Stimulated activated CD4-positive, alpha-beta T cell treated with anti-CD3 and anti-CD28 coated beads, Interleukin-15, amount 100 ng/mL, for 1 hour (primary cell): ENCODE measurements at regions not wholly inside any gene's neighbourhood (a gene's known extent, or its start where the extent isn't known, plus 50 kb on each side); places are given as distances from the start of the nearest gene placed in this dataset.
"Not testable (repeated sequence)": the region's sequence is repeated elsewhere in the genome, so short reads cannot be mapped to it uniquely, and the experiment has no call there.

Source experiments
- DNase-seq, 2 donors: peaks; one replicate each; pipeline ENCODE4 v3.0.0-alpha.2; 2020; ENCODE audit warnings: low read depth in 1 of 2, low spot score in 1 of 2

DNA sequence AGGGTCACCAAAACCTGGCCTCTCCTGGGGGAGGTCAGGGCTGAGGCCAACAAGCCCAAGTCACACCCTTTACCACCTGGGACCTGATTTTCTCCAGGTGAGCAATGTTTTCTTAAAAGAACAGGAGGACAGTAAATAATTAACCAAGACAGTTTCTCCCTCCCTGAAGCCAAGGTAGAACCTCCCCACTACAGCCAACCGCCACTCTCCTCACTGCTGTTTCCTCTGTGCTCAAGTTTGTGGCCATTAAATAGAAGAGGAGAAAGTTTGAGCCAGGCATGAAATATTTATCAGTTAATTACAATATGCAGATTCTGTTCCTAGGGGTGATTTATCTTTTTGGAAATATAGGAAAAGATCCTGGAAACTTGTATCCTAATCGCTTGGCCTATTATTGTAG lies 150.6 kb upstream of the ANKRD20A1 start:
- DNase-seq: not testable (repeated sequence)

GRCh38 chr9:67711429-67711828 lies 147.3 kb upstream of the ANKRD20A1 start:
- not testable (repeated sequence) for DNase-seq

DNA sequence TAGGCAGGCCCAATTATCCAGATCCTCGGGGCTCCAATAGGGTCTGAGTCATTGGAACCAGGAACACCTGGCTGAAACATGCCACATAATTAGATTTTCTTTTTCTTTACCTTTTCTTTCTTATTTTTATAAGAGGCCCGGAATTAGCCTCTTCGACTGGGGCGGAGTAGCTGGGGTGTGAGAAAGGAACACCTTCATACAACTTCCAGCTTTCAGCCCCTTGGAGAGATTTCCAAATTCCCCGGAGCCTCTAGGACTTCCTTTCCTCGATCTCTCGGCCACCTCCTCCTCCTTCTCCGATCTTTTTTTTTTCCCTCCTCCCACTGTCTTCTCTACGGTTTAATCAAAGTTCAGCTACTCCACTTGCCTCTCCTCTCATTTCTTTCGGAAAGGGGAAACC lies 146.8 kb upstream of the ANKRD20A1 start:
- DNase-seq: not testable (repeated sequence)

- not testable (repeated sequence) for DNase-seq
Observed at GRCh38 chr9:67712956-67713355, 145.8 kb upstream of the ANKRD20A1 start.

GRCh38 chr9:67717830-67718388 lies 140.8 kb upstream of the ANKRD20A1 start:
- peak; percentile 1 to 27 for DNase-seq

DNA sequence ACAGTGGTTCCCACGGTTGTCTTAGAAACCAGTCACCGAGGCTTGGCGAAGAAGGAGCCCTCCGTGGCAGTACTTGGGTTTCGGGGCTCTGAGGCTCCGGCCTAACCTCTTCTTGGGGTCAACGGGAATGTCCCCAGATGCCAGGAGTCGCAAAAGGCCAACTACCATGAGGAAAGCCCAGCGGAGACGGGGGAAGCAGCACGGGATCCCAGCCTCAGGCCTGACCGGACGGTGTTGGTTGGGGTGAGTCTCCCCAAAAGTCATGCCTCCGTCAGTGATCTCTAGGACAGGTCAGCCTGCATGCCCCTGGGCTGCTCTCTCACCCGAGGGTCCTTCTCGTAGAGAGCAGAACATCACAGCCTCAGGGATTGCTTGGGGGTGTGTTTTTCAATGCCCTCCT lies 138.2 kb upstream of the ANKRD20A1 start:
- peak in 1 of 2 donors; percentile 1 for DNase-seq

- DNase-seq: not testable (repeated sequence)
Observed at GRCh38 chr9:67722460-67723090, 136.2 kb upstream of the ANKRD20A1 start.

GRCh38 chr9:67723185-67723584 lies 135.5 kb upstream of the ANKRD20A1 start:
- peak in 1 of 2 donors; percentile 1 for DNase-seq

DNA sequence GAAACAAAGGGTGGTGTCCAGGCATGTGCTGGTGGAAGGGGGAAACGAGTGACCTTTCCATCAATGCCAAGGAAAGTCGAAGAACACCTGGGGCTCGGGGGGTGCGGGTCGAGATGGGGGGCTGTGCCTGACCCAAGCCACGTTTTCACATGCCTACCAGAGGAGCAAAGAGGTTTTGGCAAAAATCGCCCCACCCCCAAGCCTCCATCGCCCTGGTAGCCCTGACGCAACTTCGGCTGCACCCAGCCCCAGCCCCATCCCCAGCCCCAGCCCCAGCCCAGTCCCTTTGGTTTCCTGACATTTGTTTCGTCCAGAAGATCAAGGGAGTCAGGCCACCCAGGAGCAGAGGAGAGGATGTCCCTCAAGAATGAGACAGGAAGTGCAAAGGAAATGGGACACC lies 133.8 kb upstream of the ANKRD20A1 start:
- DNase-seq: peak; percentile 1 to 25

GRCh38 chr9:67726213-67726988 lies 132.3 kb upstream of the ANKRD20A1 start:
- peak in 1 of 2 donors; percentile 1 for DNase-seq

DNA sequence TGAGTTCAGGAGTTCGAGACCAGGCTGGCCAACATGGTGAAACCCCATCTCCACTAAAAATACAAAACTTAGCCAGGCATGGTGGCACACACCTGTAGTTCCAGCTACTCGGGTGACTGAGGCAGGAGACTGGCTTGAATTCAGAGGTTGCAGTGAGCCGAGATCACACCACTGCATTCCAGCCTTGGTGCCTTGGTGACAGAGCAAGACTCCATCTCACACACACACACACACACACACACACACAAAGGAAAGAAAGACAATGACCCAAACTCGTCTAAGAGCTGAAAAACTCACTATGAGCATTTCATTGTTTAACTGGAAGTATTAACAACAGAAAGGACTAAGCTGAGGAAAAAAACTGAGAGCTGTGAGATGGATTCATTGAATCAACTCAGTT lies 95.6 kb upstream of the ANKRD20A1 start:
- not testable (repeated sequence) for DNase-seq

GRCh38 chr9:67771807-67772206 lies 86.9 kb upstream of the ANKRD20A1 start:
- not testable (repeated sequence) for DNase-seq

DNA sequence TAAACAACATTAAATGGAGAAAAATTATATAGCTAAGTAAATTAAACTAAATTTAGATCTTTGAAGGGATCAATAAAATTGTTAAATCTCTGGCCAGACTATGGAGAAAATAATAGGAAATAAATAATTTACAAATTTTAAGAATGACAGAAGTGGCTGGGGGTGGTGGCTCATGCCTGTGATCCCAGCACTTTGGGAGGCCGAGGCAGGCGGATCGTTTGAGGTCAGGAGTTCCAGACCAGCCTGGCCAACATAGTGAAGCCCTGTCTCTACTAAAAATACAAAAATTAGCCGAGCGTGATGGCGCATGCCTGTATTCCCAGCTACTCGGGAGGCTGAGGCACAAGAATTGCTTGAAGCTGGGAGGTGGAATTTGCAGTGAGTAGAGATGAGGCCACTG lies 58.6 kb upstream of the ANKRD20A1 start:
- peak in 1 of 2 donors; percentile 1 for DNase-seq
